ENCODE measurements at regions not wholly inside any gene's neighbourhood (a gene's known extent, or its start where the extent isn't known, plus 50 kb on each side); places are given as distances from the start of the nearest gene placed in this dataset.

GRCh38 chr18:24993628-24994027, 358.3 kb downstream of the ZNF521 start:
- DNase-seq = no peak

- DNase-seq = no peak
These were observed 356.9 kb downstream of the ZNF521 start for GRCh38 chr18:24995056-24995455.

- no peak for DNase-seq
These were observed 356.2 kb downstream of the ZNF521 start for GRCh38 chr18:24995755-24996154.

GRCh38 chr18:24999650-25000267, 352.2 kb downstream of the ZNF521 start:
- DNase-seq = no peak

- DNase-seq = no peak
These were observed 350.2 kb downstream of the ZNF521 start for GRCh38 chr18:25001803-25002202.

GRCh38 chr18:25005541-25006403, 346.2 kb downstream of the ZNF521 start:
- DNase-seq = no peak

GRCh38 chr18:25010623-25011374, 341.2 kb downstream of the ZNF521 start:
- no peak for DNase-seq

Measured in stimulated activated CD4-positive, alpha-beta T cell treated with anti-CD3 and anti-CD28 coated beads, Interleukin-12 subunit alpha, Interleukin-12 subunit beta, amount 100 ng/mL, for 4 hours (primary cell).